SU-DHL-6 (cell line): ENCODE measurements at regions not wholly inside any gene's neighbourhood (a gene's known extent, or its start where the extent isn't known, plus 50 kb on each side); places are given as distances from the start of the nearest gene placed in this dataset.
"Not testable (repeated sequence)": the region's sequence is repeated elsewhere in the genome, so short reads cannot be mapped to it uniquely, and the experiment has no call there.

ENCODE experiments used
- H2AFZ ChIP-seq: fragments of 200-600 bp; sonication (generic); 2 replicates; pipeline ENCODE4 v1.6.1; 2014; ENCODE audit warnings: low read depth, mild to moderate bottlenecking, moderate library complexity, mixed read lengths, antibody characterized with exemption, low read length; ENCODE audit not compliant: severe bottlenecking
- H3F3A ChIP-seq: fragments of 200-600 bp; shearing (Covaris generic); 2 replicates; pipeline ENCODE4 v1.6.0; 2016; ENCODE audit warnings: antibody characterized with exemption, mild to moderate bottlenecking; ENCODE audit not compliant: insufficient read depth
- H3K27ac ChIP-seq: fragments of 200-600 bp; sonication (generic); 2 replicates; pipeline ENCODE4 v1.5.1; 2016; ENCODE audit warnings: low read depth, mild to moderate bottlenecking, low read length, moderate library complexity, mixed read lengths
- H3K27me3 ChIP-seq: fragments of 200-600 bp; sonication (generic), shearing (Covaris generic); 2 replicates; pipeline ENCODE4 v1.6.0; 2014; ENCODE audit warnings: mild to moderate bottlenecking, low read length
- H3K36me3 ChIP-seq: fragments of 200-600 bp; sonication (generic); 2 replicates; pipeline ENCODE4 v1.6.1; 2014; ENCODE audit warnings: mild to moderate bottlenecking, low read length, mixed read lengths
- H3K4me2 ChIP-seq: fragments of 300-600, 200-600 bp; shearing (Covaris generic), sonication (generic); 2 replicates; pipeline ENCODE4 v1.6.0; 2014; ENCODE audit warnings: low read length, low read depth, mild to moderate bottlenecking; ENCODE audit not compliant: poor library complexity, severe bottlenecking
- H3K4me3 ChIP-seq: fragments of 200-600 bp; sonication (generic); 2 replicates; pipeline ENCODE4 v1.5.1; 2014; ENCODE audit warnings: antibody characterized with exemption, low read length, mild to moderate bottlenecking, mixed read lengths; ENCODE audit not compliant: insufficient read depth, poor library complexity, severe bottlenecking
- H3K79me2 ChIP-seq: fragments of 200-600 bp; sonication (generic); 2 replicates; pipeline ENCODE4 v1.6.1; 2014; ENCODE audit warnings: mild to moderate bottlenecking, low read length, moderate library complexity; ENCODE audit not compliant: insufficient read depth
- H3K9ac ChIP-seq: fragments of 200-600 bp; sonication (generic); 2 replicates; pipeline ENCODE4 v1.7.0; 2014; ENCODE audit warnings: mild to moderate bottlenecking, low read length
- H3K9me2 ChIP-seq: fragments of 200-600 bp; sonication (generic); replicated peaks from 2 replicates; pipeline ENCODE4 v1.6.1; 2014; ENCODE audit warnings: low read length; ENCODE audit not compliant: insufficient read depth
- H3K9me3 ChIP-seq: fragments of 200-600 bp; sonication (generic); 2 replicates; pipeline ENCODE4 v1.6.1; 2014; ENCODE audit warnings: low read length, mixed read lengths; ENCODE audit not compliant: insufficient read depth
- H4K20me1 ChIP-seq: fragments of 200-600 bp; sonication (generic); 2 replicates; pipeline ENCODE4 v1.6.1; 2014; ENCODE audit warnings: low read depth, mild to moderate bottlenecking, antibody characterized with exemption, low read length, moderate library complexity, mixed read lengths

DNA sequence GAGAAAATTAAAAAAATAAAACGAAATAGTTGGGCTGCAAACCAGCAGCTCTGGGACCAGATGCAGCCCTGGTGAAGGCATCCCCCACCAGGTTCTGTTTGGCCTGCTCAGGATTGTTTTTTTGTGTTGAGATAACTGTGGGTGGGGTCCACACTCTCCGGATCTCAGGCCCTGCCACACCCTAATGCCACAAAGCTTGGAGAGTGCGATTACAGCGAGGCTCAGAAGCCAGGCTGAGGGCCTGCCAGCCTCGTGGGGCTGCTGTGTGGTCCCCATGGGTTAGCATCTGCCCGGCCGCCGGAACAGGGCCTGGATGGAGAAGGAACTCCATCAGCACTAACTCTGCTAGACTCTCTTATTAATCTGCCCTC lies 290.8 kb upstream of the PLGLB2 start:
- not testable (repeated sequence) for H3K9me2 ChIP-seq, H3K9me3 ChIP-seq, H3K4me2 ChIP-seq, H4K20me1 ChIP-seq, H2AFZ ChIP-seq, H3K27ac ChIP-seq, H3K79me2 ChIP-seq, H3K4me3 ChIP-seq, H3K9ac ChIP-seq, H3K36me3 ChIP-seq, H3F3A ChIP-seq, H3K27me3 ChIP-seq

DNA sequence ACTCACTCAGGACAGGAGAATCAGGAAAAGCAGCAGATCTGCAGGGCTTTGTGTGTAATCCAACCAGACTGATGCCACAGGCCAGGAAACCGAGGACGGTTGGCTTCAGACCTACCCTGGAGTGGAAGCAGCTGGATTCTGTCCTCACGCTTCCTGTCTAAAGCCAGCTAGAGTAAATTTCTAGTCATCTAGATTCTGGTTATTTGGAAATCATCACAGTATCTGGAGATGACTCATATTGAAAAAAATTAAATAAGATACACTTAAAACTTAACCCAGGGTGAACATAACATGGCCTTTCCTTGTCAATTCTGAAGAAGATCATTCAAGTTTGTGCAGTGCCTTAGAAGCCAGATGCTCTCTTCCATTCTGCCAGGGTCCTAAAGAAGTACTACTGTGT lies 288.9 kb upstream of the PLGLB2 start:
- not testable (repeated sequence) for H3K9me2 ChIP-seq, H3K4me3 ChIP-seq, H3K4me2 ChIP-seq, H4K20me1 ChIP-seq, H3K27me3 ChIP-seq, H3K36me3 ChIP-seq, H3F3A ChIP-seq, H3K9ac ChIP-seq, H3K9me3 ChIP-seq, H2AFZ ChIP-seq, H3K27ac ChIP-seq, H3K79me2 ChIP-seq

DNA sequence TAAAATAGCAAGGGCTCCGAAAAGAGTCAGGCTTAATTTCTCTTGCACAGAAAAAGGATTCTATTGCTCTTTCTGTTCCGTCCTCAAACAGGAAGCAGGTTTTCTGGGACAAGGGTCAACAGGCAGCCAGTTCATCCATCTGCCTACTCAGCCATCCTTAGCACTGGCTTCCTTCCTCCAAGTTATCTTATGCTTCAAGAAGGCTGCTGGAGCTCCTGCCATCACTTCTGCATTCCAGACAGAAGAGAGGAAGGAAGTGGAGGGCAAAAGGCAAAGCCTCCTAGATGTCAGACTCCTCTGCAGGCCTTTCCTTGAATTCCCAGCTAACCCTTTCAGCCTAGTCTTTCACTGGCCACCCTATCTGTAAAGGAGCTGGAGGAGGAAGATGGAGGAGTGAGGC lies 287.8 kb upstream of the PLGLB2 start:
- H3K9me3 ChIP-seq, H3F3A ChIP-seq, H3K9me2 ChIP-seq, H3K4me3 ChIP-seq, H3K4me2 ChIP-seq, H3K36me3 ChIP-seq, H4K20me1 ChIP-seq, H3K27me3 ChIP-seq, H2AFZ ChIP-seq, H3K9ac ChIP-seq, H3K27ac ChIP-seq, H3K79me2 ChIP-seq: not testable (repeated sequence)

DNA sequence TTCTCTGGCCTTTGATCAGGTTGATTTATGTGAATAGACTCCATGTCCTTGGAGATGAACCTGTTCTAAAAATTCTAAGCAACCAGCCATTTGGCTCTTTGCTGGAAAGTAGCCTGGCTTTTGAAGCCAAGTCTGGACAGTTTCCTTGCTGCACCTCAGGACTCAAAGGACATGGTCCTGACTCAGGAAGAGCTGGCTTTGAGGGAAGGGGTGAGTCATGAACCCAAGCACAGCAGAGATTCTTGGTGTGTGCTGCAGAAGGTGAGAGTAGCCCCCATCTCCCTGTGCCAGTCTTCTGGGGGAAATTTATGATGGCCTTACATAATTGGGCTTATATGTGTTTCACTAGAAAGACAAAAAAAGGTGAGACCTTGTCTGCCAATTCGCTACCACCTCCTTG lies 287.2 kb upstream of the PLGLB2 start:
- not testable (repeated sequence) for H2AFZ ChIP-seq, H4K20me1 ChIP-seq, H3K9ac ChIP-seq, H3K4me3 ChIP-seq, H3F3A ChIP-seq, H3K79me2 ChIP-seq, H3K9me3 ChIP-seq, H3K4me2 ChIP-seq, H3K9me2 ChIP-seq, H3K27ac ChIP-seq, H3K36me3 ChIP-seq, H3K27me3 ChIP-seq

DNA sequence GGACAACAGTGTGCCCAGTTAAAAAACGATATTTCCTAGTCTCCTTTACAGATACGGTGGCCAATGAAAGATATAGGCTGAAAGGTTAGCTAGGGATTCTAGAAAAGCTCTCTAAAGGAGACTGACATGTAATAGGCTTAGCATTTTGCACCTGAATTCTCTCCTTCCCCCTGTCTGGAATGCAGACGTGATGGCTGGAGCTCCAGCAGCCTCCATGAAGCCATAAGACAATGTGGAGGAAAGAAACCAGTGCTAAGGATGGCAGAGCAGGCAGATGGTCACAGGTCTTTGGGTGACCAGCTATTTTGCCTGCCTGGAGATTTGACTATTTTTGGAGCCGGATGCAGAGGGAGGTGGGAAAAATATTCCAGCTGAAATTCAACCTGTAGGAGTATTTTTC lies 286.2 kb upstream of the PLGLB2 start:
- H3K9ac ChIP-seq, H3K9me3 ChIP-seq, H3K4me3 ChIP-seq, H2AFZ ChIP-seq, H3F3A ChIP-seq, H3K79me2 ChIP-seq, H3K9me2 ChIP-seq, H3K27ac ChIP-seq, H4K20me1 ChIP-seq, H3K36me3 ChIP-seq, H3K4me2 ChIP-seq, H3K27me3 ChIP-seq: not testable (repeated sequence)

DNA sequence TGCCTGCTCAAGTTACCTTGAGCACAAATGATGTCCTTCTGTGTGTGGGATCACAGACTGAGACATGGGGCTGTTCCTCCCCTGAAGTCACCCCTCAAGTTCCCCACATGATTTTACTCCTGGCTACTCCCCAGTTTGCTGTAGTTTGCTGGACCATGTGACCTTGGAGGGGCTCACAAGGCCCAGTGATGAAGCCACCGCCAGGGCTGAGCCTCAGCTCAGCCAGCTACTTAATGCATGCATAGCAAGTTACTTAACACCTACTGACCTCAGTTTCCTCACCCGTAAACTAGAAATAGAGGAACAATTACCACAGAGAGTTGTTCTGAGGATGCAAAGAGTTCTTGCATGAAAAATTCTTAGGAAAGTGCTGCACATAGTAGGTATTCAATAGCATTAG lies 283.7 kb upstream of the PLGLB2 start:
- H3K36me3 ChIP-seq, H3K4me3 ChIP-seq, H3K9me3 ChIP-seq, H3F3A ChIP-seq, H3K27me3 ChIP-seq, H3K9me2 ChIP-seq, H2AFZ ChIP-seq, H3K9ac ChIP-seq, H3K27ac ChIP-seq, H4K20me1 ChIP-seq, H3K4me2 ChIP-seq, H3K79me2 ChIP-seq: not testable (repeated sequence)

DNA sequence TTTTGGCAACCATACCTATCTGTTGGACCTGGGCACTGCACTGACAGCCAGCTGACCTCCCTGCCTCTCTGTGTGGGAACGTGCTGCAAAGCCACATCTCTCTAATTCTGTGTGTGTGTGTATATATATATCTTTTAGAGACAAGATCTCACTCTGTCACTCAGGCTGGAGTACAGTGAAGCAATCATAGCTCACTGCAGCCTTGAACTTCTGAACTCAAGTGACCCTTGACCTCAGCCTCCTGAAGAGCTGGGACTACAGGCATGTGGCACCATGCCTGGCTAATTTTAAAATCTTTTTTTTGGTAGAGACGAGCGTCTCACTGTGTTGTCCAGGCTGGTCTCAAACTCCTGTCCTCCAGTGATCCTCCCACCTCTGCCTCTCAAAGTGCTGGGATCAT lies 282.2 kb upstream of the PLGLB2 start:
- H3F3A ChIP-seq, H3K27me3 ChIP-seq, H3K9me3 ChIP-seq, H3K9ac ChIP-seq, H4K20me1 ChIP-seq, H3K27ac ChIP-seq, H2AFZ ChIP-seq, H3K4me2 ChIP-seq, H3K4me3 ChIP-seq, H3K36me3 ChIP-seq, H3K79me2 ChIP-seq, H3K9me2 ChIP-seq: not testable (repeated sequence)

DNA sequence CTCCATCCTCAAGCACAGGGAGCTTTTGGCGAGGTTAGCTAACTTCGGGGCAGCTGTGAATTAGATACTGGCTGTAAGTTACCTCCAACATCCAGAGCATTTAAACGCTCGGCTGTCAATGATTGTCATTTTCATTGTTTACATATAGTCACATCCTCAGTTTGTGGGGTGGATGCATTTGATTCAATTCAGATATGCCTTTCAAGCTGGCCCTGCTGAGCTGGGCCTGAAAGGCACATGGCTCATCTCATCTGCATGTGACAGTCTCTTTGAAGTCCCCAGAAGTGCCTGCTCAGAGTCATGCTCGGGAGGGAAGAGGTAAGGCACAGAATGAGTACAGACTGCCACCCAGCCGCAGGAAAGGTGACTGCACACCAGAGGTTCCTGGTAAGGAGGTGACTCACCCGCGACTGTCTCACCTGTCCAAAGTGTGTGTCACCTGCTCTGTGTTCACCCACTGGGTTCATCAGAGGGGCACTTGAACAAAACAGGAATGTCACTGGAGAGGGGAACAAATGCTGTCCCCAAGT lies 281.2 kb upstream of the PLGLB2 start:
- H3K4me2 ChIP-seq, H3K9ac ChIP-seq, H3K79me2 ChIP-seq, H4K20me1 ChIP-seq, H3F3A ChIP-seq, H3K36me3 ChIP-seq, H3K9me2 ChIP-seq, H2AFZ ChIP-seq, H3K9me3 ChIP-seq, H3K27me3 ChIP-seq, H3K4me3 ChIP-seq, H3K27ac ChIP-seq: not testable (repeated sequence)
